IPS-18c (cell line): ENCODE measurements at regions not wholly inside any gene's neighbourhood (a gene's known extent, or its start where the extent isn't known, plus 50 kb on each side); places are given as distances from the start of the nearest gene placed in this dataset.

Experiments
- H3K4me3 ChIP-seq: 2 replicates; pipeline ENCODE4 v1.7.0; 2013; ENCODE audit warnings: low read depth, mild to moderate bottlenecking, low read length, moderate library complexity; ENCODE audit not compliant: insufficient read depth
- H3K9me3 ChIP-seq: one replicate; pipeline ENCODE4 v1.6.1; 2013; ENCODE audit warnings: mild to moderate bottlenecking, low read length, moderate library complexity; ENCODE audit not compliant: control insufficient read depth, insufficient read depth

GRCh38 chr17:68172461-68172954 lies 75.3 kb upstream of the AMZ2 start:
- Histone ChIP-seq H3K9me3 (no peaks in the 10 kb centered on the region), H3K4me3 (no peak overlapping the region)

DNA sequence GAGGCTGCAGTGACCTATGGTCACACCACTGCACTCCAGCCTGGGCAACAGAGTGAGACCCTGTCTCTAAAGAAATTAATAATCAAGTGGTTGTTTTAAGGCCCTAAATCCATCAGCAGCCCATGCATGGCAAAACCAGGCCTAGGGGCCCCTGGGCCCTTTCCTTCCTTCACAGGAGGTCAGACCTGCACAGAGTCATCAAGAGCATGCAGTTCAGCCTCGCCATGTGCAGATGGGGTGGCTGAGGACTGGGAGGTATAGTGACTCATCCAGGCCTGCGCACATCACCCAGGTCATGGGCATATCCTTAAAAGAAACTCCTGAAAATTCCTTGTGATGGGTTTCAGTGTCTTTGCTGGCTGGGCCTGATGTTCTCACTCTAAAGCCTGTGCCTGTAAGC lies 72.4 kb upstream of the AMZ2 start:
- Histone ChIP-seq H3K4me3 (no peak overlapping the region), H3K9me3 (no peaks in the 10 kb centered on the region)

- H3K9me3 ChIP-seq, result no peaks in the 10 kb centered on the region
- no peak overlapping the region for H3K4me3 ChIP-seq
Observed at GRCh38 chr17:68175905-68176304, 71.9 kb upstream of the AMZ2 start.

DNA sequence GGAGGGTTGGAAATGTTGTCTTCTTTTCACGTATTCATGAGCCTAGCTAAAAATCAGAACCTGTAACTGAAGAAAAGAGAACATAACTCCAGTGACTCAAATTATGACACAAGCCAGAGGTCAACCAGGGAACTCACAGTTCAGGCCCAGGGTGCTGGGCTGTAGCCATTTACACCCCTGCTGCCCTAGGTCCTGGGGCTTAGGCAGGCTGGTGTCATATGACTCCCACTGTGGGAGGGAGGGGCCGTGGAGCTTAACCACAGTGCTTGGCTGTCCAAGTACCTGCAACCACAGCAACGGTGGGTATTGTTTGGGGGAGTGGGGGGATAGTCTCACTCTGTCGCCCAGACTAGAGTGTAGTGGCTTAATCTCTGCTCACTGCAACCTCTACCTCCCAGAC lies 71.1 kb upstream of the AMZ2 start:
- Histone ChIP-seq H3K4me3 (no peak overlapping the region), H3K9me3 (no peaks in the 10 kb centered on the region)

DNA sequence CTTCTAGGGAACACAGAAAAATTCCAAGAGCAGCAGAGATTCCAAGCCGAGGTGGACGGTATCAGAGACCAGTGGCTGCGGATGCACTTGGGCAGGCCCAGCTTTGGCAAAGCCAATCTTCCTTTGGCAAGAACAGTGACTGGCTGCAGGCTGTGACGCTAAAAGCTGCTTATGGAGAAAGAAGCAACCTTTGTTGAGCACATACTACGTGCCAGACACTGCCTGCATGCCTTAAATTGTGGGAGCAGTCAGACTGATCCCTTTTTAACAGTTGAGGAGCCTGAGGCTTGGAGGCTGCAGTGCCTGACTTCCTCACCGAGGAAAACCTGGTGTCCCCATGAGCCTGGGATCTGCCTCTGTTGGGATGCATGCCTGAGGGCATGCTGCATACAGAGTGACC lies 69.0 kb upstream of the AMZ2 start:
- Histone ChIP-seq H3K9me3 (no peaks in the 10 kb centered on the region), H3K4me3 (no peak overlapping the region)

GRCh38 chr17:68179236-68179925 lies 68.5 kb upstream of the AMZ2 start:
- no peaks in the 10 kb centered on the region for H3K9me3 ChIP-seq
- no peak overlapping the region for H3K4me3 ChIP-seq

DNA sequence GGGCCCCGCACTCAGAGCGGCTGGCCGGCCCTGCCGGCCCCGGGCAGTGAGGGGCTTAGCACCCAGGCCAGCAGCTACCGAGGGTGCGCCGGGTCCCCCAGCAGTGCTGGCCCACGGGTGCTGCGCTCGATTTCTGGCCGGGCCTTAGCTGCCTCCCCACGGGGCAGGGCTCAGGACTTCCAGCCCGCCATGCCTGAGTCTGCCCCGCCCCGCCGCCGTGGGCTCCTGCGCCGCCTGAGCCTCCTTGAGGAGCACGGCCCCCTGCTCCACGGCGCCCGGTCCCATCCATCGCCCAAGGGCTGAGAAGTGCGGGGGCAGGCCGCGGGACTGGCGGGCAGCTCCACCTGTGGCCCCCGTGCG lies 67.9 kb upstream of the AMZ2 start:
- Histone ChIP-seq H3K9me3 (no peaks in the 10 kb centered on the region), H3K4me3 (no peak overlapping the region)

DNA sequence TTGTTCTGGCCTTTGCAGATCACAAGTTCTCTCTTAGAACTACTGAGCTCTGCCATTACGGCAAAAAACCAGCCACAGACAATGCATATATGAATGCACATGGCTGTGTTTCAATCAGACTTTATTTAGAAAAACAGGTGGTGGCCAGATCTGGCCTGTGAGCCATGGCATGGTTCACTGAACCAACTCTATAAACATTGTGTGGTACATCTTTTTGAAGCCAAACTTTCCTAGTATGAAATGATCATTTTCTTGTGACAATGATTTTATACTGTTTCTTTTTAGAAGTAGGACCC lies 65.9 kb upstream of the AMZ2 start:
- H3K9me3 ChIP-seq, result no peaks in the 10 kb centered on the region
- no peak overlapping the region for H3K4me3 ChIP-seq

DNA sequence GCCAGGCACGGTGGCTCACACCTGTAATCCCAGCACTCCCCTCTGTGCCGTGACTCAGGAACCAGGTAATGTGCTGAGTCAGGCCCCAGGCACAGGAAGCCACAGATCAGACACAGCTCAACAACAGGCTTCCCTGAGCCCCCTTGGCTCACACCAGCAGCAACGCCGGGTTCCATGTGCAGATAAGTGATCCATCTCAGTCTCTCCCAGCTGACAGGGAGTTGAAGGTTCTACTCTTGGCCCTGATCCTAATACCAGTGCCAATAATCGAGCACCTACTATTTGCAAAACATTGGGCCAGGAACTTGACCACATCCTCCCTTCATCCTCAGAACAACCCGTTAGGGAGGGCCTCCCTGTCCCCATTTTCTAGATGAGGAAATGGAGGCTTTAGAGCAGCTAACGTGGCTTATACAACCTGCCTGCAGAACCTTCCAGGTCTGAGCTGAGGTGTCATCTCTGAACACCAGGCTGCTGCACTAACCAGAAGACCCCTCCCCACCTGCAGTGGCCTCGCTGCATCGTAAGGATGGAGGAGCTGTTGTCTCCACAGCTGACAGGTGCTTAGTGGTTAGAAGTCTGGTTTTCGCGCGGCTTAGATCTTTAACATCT lies 64.8 kb upstream of the AMZ2 start:
- no peak overlapping the region for H3K4me3 ChIP-seq
- H3K9me3 ChIP-seq, result no peaks in the 10 kb centered on the region

DNA sequence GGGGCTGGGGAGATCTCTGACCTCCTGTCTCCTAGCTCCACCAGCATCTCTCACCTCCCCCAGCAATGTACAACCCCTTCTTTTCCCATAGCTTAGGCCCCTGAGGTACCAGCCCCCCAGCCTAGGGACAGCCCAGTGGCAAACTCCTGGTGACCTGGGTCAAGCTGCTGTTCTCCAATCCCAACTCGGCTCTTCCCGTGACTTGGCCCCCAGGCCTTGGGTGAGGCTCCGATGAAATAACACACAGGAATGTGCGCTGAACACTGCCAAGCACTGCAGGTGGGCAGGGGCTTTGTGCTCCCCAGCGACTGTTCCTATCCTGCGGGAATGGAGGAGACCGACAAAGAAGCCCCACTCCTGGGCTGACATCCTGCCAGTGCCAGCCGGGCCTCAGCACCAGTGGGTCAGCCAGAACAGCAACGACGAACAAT lies 63.7 kb upstream of the AMZ2 start:
- H3K4me3 ChIP-seq, result no peak overlapping the region

DNA sequence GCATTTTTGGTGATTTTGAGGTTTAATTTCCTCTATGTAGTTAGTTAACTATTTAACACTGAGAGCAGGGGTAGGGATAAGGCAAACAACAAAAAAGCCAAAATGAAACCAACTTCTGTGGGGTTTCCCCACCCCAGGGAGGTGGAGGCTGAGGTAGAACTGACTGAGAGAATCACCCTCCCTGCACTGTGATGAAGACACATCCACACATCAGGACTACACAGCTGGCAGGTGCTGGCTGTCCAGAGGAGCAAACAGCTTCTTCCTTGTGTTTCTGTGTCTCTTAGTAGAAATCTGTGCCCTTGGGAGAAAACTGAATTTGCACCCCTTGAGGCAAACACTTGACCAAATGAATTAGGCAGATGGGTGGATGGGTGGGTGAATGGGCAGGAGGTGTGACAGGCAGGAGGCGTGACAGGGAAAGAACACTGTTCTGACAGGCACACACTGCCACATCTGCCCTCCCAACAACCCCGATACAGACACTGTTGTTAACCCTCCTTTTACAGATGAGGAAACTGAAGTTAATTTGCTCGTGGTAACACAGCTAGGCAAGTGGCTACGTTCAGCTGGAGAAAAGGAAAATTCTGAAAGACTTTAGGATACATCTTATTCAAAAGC lies 62.9 kb upstream of the AMZ2 start:
- no peak overlapping the region for H3K4me3 ChIP-seq
- no peaks in the 10 kb centered on the region for H3K9me3 ChIP-seq

More for the DNA sequence above, 63.7 kb upstream of the AMZ2 start:
- no peaks in the 10 kb centered on the region for H3K9me3 ChIP-seq

- H3K4me3 ChIP-seq, result no peak overlapping the region
Observed at GRCh38 chr17:68185820-68186219, 62.0 kb upstream of the AMZ2 start.

DNA sequence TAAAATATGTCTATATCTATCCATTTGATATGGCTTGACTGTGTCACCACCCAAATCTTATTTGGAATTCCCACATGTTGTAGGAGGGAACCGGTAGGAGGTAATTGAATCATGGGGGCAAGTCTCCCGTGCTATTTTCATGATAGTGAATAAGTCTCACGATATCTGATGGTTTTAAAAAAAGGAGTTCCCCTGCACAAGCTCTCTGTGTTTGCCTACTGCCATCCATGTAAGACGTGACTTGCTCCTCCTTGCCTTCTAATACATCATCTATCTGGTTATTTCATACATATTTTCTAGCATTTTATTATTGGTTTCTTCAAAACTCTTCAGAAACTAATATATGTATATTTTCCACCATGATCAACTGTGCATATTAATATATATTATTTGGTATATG lies 57.3 kb upstream of the AMZ2 start:
- Histone ChIP-seq H3K9me3 (no peaks in the 10 kb centered on the region), H3K4me3 (no peak overlapping the region)

More at GRCh38 chr17:68185820-68186219, 62.0 kb upstream of the AMZ2 start:
- H3K9me3 ChIP-seq, result no peaks in the 10 kb centered on the region

DNA sequence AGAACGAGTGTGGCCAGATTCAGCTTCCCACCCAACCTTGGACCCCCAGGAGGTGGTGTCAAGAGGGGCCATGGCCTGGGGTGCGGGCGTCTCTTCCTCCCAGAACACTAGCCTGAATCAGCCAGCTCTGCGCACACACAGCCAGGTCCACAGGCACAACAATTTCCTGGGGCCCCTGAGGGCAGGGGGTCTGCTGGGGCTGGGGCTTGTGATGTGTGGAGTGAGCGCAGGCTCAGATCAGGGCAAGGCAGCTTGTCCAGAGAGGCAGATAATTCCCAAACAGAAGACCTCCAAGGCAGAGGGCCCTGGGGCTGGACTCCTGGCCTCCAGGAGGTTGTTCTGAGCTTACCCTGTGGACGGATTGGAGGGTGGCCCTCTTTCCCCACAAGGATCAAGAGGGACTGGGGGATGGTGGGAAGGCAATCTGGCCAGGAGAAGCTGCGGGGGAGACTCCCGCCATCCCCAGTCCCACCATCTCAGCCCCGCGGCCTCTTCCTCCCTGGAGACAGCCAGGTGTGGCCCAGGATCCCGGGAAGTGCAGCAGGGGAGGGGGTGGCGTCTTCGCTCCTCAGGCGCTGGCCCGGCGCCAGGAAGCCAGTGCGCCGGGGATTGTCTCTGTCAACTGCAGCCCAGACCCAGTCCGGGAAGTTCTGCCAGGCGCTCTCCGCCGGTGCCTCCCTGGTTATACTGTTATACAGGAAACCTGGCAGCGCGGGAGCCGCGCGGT lies 52.0 kb upstream of the AMZ2 start:
- Histone ChIP-seq H3K4me3 (peak overlapping the region; percentile 40), H3K9me3 (peaks cover 4% of the 10 kb centered on the region)

- Histone ChIP-seq H3K9me3 (peaks cover 4% of the 10 kb centered on the region), H3K4me3 (peak overlapping the region; percentile 47)
Observed at GRCh38 chr17:68196394-68197090, 51.3 kb upstream of the AMZ2 start.

- Histone ChIP-seq H3K9me3 (peaks cover 4% of the 10 kb centered on the region), H3K4me3 (peak overlapping the region; percentile 47)
Observed at GRCh38 chr17:68197091-68197996, 50.5 kb upstream of the AMZ2 start.
